HG03442 (cell line): ENCODE measurements at regions not wholly inside any gene's neighbourhood (a gene's known extent, or its start where the extent isn't known, plus 50 kb on each side); places are given as distances from the start of the nearest gene placed in this dataset.
"Not testable (repeated sequence)": the region's sequence is repeated elsewhere in the genome, so short reads cannot be mapped to it uniquely, and the experiment has no call there.

ENCODE experiments used
- ATAC-seq: cut with Tn5 transposase; IDR thresholded peaks from one replicate; pipeline ENCODE4 v1.9.1; 2021; ENCODE audit warnings: mild to moderate bottlenecking, moderate library complexity; ENCODE audit not compliant: unreplicated experiment

- not testable (repeated sequence) for ATAC-seq
Observed at GRCh38 chr3:75311306-75311705, 352.8 kb upstream of the FRG2C start.

DNA sequence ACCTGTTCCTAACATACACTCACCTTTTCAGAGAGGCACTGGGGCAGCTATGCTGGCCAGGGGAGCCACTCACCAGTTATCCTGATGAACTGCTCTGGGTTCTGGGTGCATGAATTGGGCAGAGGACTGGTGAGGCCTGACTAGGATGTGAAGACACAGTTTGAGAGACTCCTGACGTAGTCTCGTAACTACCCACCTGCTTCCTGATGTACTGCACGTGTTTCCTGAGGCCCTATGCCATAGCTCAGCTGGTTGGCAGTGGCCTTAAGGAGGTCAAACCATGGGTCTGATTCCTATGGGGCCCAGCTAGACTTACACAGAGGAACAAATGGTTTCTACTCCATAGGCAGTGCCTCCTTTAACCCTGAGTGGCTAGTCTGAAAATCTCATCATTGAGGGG is 351.7 kb upstream of the FRG2C start:
- ATAC-seq: not testable (repeated sequence)

- not testable (repeated sequence) for ATAC-seq
Observed at GRCh38 chr3:75319776-75320175, 344.4 kb upstream of the FRG2C start.

- ATAC-seq: no peak
Observed at GRCh38 chr3:75320369-75320768, 343.8 kb upstream of the FRG2C start.

GRCh38 chr3:75321060-75321459 is 343.1 kb upstream of the FRG2C start:
- no peak for ATAC-seq

DNA sequence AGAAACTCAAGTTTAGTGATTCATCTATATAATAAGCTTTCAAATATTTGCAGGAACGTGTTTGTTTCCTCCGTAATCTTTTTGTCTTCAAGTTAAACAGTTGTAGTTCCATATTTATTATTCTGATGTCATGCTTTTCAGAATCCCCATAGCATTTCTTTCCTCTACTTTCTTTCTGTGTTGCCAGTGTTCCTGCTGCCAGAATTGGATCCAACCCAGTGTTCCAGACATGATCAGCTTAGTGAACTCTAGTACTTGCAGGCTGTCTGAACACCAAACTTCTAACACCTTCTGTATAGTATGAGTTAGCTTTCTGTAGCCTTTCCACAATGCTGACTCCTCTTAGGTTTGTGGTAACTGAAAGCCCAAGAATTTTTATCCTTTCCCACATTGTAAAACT is 340.2 kb upstream of the FRG2C start:
- ATAC-seq: not testable (repeated sequence)

DNA sequence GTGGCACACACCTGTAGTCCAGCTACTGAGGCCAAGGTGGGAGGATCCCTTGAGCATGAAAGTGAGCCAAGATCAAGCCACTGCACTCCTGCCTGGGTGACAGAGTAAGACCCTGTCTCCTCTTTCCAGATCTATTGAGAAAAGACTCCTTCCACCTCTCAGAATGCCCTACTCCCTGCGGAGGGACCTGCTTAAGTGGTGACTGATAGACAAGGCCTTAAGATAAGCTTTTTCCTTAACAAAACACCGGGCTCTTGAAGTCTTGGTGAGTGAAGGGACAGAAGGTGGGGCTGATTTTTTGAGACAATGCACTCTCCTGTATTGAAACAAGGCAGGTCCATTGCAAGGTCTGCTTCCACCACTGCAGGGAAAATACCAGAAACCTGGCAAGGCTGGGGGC is 338.4 kb upstream of the FRG2C start:
- ATAC-seq: no peak

DNA sequence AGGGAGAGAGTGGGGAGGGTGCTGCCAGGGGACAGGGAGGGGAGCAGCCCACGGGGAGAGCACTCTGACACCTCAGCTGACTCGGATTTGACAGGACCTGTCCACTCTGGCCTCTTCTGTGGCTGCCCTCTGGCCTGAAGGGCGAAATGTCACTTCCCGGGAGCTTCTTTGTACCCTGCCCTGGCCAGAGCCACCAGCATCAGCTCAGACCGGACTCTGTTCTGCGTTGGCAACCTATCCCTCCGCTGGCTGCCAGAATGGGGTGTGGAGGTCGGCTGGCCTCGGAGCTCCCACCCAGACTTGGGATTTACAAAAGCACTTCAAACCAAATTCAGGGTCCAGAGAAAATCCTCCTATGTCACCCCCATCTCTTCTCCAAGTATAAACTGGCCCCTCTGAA is 336.7 kb upstream of the FRG2C start:
- no peak for ATAC-seq

GRCh38 chr3:75329476-75330097 is 334.5 kb upstream of the FRG2C start:
- ATAC-seq: no peak

GRCh38 chr3:75330446-75330845 is 333.7 kb upstream of the FRG2C start:
- ATAC-seq: not testable (repeated sequence)

DNA sequence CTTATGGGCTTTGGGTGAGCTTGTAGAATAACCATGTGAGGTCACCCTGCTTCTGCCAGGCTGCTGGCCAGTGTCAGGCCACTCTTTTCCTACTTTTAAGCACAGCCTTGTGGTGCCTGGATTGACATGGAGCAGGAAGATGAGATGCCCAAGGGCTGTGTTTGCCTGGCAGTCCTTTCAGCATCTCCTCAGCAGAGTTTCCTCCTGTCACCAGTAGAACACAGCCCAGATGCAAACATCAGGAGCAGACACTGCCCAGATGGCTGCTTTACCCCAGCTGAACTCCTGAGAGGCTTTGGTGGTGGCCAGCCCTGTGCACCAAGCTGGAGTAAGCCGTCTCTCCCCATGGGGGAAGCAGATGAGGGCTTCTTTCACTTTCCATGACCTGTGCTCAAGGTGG is 332.0 kb upstream of the FRG2C start:
- not testable (repeated sequence) for ATAC-seq

GRCh38 chr3:75332794-75333193 is 331.3 kb upstream of the FRG2C start:
- ATAC-seq: no peak

GRCh38 chr3:75334299-75334698 is 329.8 kb upstream of the FRG2C start:
- ATAC-seq: no peak

DNA sequence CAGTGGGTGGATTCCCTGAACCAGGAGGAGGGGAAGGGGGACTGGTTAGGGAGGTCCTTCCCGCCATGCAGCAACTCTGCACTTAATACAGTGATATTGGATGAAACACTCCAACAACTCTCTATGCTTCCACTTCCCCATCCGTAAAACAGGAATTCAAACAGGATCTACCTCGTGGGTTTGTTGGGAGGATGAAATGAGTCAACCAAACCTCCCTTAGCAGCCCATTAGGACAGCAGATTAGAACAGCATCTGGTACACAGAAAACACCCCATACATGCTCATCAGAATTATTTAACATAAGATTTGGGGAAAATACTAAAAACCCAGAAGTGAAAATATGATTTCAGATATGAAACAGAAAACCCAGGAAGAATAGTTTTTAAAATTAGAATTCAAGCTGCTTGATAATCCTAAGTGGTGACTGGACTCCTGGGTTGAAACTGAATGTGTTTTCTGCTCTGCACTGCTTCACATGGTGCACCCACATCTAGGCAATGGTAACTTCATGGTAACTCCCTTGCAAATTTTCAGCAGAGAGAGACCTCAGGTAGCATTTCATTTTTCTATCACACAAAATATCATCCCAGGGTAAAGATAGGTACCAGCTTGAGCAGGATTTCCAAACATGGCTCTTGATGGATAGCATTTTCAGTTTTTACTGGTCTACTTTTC is 326.8 kb upstream of the FRG2C start:
- no peak for ATAC-seq

GRCh38 chr3:75338342-75338741 is 325.8 kb upstream of the FRG2C start:
- ATAC-seq: no peak

DNA sequence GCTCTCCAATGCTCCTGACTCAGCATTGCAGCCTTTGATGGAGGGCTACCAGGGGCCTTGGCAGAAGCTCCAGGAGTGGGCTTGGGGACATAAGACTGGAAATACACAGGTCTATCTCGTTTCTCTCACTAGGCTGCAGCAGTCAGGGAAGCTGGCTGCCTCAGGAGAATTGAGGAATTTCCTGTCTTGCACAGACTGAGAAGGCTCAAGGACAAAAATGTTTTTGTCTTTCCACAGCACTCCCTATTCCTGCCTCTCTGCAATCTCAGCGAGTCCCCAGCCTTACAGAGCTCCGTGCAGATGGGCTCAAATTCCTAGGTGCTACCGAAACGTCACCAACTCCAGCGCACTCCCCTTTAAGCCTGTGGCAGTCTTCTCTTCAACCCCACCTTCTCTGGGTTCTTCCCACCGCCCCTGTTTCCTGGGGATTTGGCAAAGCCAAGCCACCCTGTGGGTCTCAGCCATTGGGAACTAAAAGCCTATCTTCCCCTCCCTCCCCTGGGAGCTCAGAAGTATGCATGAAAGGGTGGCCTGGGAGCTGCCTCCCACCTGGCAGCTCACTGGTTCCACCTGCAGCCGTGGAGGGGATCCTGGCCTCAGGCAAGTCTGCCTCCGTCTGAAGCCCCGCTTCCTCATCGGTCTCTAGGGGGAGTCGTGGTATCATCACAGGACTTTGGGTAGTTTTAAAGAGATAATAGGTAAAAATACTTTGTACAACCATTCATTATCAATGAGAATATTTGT is 322.6 kb upstream of the FRG2C start:
- ATAC-seq: no peak

DNA sequence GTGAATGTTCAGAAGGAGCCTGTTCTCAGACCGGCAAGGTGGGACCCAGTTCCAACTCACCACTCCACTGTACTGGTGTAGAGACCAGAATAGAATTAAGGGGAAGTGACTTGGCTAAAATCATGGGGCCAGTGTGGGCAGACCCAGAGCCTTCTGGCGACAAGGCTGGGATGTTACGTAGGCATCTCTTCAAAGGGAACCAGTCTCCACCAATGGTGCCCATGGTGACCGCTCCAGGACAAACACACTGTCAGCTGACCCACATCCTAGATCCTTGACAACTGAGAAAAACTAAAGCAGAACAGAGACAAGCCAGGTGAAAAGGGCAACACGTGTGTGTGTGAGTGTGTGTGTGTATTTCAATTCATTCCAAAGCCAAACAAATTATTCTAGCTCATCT is 321.7 kb upstream of the FRG2C start:
- ATAC-seq: no peak

GRCh38 chr3:75350536-75350935 is 313.6 kb upstream of the FRG2C start:
- ATAC-seq: not testable (repeated sequence)

DNA sequence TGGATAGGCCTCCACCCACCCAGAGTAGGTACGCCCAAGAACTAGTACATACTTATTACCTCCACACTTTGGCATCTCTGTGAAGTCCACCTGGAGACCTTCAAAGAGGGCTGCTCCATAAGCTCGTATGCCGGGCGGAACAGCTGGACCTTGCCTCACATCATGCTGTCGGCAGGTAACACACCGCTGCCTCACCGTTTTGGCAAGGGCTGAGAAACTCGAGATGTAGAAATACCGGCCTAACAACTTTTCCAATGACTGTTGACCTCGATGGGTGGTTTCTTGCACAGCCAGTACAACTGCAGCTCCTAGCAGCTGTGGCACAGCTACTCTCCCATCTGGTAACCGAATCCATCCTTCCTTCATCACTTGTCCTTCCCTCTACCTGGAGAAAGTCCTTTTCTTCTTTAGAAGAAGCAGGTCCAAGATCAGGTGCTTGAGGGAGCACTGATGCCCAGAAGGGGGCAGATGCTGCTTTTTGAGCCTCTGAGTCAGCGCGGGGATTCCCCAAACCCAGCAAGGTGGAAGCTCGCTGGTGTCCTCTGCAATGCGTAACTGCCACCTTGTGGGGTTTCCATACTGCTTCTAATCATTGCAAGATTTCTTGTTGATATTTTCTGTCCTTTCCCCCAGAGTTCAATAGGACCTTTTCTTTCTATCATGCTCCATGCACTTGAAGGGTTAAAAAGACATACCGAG is 301.9 kb upstream of the FRG2C start:
- ATAC-seq: not testable (repeated sequence)

DNA sequence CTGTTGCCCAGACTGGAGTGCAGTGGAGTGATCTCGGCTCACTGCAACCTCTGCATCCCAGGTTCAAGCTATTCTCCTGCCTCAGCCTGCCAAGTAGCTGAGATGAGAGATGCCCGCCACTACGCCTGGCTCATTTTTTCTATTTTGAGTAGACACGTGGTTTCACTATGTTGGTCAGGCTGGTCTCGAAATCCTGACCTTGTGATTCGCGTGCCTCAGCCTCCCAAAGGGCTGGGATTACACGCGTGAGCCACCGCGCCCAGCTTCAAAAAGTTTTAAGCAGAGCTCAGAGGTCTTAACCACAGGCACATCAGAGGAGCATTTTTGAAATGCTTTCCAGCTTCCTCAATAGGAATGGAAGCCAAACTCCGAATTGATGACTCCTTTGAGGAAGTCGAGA is 291.2 kb upstream of the FRG2C start:
- not testable (repeated sequence) for ATAC-seq

DNA sequence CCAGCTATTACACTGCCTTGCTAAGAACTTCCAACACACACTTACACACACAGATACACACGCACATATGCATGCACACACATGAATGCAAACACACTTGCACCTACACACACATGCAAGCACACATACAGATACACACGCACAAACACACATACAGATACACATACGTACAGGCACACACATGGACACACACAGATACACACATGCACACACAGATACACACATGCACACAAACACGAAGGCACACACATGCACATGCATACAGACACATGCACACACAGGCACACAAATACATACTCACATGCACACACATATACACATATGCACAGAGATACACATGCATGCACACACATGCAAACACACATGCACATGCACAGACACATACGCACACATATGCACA is 284.3 kb upstream of the FRG2C start:
- ATAC-seq: not testable (repeated sequence)
